SW480 (cell line): ENCODE measurements at regions not wholly inside any gene's neighbourhood (a gene's known extent, or its start where the extent isn't known, plus 50 kb on each side); places are given as distances from the start of the nearest gene placed in this dataset.
"Not testable (repeated sequence)": the region's sequence is repeated elsewhere in the genome, so short reads cannot be mapped to it uniquely, and the experiment has no call there.

Experiments used
- DNase-seq: peaks from one replicate; pipeline ENCODE4 v3.0.0-alpha.2; 2016; ENCODE audit warnings: low spot score

DNA sequence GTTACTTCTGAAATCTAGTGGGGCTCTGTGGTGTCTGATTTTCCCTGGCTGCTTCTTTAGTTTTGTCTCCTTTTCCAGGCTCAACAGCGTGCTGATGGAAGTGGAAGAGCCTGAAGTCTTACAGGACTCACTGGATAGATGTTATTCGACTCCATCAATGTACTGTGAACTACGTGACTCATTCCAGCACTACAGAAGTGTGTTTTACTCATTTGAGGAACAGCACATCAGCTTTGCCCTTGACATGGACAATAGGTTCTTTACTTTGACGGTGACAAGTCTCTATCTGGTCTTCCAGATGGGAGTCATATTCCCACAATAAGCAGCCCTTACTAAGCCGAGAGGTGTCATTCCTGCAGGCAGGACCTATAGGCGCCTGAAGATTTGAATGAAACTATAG is 51.1 kb downstream of the NBPF8 start:
- DNase-seq, result not testable (repeated sequence)

DNA sequence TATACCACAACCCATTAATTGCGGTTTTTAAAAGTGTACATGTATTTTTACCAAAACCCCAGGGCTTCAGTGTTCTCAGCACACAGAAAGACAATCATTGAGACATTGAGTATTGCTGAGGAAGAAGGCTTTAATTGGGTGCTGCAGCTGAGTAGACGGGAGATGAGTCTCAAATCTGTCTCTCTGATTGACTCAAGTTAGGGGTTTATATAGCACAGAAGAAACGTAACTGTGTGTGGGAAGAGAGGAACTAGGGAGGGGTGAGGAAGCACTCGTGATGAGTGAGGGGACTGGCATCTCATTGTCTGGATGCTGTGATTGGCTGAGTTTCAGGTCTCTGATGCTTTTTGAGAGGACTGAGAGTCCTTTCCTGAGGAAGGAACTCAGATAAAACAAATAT is 62.8 kb downstream of the NBPF8 start:
- not testable (repeated sequence) for DNase-seq

DNA sequence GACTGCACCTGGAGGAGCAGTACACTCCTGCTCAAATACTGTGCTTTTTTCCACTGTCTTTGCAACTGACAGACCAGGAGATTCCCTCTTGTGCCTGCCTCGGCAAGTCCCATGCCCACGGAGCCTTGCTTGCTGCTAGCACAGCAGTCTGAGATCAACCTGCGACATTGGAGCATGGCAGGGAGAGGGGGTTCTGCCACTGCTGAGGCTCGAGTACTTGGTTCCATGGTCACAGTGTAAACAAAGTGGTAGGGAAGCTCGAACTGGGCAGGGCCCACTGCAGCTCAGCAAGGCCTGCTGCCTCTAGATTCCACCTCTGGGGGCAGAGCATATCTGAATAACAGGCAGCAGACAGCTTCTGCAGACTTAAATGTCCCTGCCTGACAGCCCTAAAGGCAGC is 63.6 kb downstream of the NBPF8 start:
- DNase-seq, result not testable (repeated sequence)

DNA sequence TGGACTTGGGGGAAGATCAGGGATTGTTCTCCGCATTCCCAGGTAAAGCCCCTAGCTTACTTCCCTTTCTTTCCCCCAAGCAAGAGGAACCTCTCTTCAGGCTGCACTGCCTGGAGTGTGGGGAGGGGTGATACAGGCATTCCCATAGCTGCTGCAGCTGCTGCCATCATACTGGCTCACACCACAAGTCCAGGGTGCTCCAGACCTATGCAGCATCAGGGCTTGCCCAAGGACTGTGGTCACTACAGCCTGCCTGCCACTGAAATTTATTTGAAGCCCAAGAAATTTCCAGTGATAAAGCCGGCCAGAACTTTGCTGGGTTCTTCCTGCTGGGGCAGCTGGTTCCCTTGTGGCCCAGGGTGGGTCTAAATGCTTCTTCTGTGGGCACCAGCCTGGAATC is 72.7 kb downstream of the NBPF8 start:
- DNase-seq, result not testable (repeated sequence)

DNA sequence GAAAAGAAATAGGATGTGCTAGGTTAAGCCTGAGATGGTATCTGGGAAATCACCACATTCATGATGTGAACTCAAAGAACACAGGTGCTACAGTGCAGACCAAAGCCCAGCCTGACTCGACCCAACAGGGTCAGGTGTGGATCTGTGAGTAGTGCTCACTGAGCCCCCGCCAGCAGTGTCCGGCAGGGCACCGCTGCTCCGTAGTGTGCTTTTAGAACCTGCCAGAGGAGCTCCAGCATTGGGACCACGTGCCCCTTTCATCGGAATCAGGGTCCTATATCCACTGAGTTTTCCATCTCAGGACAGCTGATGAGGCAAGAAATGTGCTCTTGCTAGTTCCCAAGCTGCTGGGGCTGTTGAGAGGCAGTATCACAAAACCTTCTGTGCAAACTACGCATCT is 74.4 kb downstream of the NBPF8 start:
- DNase-seq, result not testable (repeated sequence)

DNA sequence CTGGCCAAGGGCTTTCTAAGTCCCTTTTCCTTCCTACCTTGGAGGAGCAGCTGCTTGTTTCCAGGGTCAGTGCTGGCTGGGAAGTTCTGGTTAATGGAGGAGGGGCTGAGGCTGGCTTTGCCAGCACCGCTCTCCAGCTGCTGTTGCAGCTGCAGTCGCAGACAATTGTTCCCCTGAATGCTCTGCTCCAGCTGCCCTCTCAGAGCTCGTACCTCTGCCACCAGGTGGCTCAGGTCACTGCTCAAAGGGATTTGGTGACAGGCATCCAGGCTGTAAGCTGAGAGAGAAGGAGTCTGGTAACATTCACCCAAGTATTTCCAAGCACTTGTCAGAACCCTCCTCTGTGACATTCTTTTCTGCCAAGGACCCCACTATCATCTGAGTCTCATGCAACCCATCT is 82.3 kb downstream of the NBPF8 start:
- not testable (repeated sequence) for DNase-seq

DNA sequence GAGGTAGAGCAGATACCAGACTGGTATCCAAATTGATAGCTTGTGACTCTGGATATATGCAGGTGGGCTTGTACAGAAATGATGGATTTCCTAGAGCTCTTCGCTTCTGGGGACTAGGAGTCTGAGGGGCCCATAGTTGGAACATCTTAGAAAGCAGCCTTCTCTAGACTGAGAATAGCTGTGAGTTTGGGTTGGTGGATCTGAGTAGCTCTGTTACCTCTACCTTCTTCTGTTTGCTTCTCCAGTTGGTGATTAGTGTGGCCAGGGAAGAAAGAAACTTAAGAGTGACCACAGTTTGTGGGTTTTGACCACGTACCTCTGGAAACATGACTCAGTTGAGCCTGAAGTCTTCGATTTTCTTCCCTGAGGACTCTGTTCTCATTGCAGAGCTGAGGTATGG is 88.4 kb downstream of the NBPF8 start:
- not testable (repeated sequence) for DNase-seq

DNA sequence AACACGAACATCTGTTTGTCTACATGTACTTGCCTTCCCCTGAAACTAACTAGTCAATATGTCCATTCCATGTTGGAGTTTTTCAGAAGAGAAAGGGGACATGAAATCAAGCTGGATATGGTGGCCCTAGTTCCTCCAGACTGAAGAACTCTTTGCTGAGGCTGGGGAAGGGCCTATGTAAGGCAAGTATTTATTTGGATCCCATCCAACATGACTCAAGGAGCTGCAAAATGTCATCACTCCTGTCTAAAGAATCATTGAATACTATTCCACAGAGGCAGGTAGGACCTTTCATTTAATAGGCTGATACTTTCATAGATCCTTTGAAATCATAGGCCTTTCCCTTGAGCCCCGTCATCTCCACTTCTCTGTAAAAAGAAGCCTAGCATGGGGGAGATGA is 91.5 kb downstream of the NBPF8 start:
- DNase-seq, result not testable (repeated sequence)

DNA sequence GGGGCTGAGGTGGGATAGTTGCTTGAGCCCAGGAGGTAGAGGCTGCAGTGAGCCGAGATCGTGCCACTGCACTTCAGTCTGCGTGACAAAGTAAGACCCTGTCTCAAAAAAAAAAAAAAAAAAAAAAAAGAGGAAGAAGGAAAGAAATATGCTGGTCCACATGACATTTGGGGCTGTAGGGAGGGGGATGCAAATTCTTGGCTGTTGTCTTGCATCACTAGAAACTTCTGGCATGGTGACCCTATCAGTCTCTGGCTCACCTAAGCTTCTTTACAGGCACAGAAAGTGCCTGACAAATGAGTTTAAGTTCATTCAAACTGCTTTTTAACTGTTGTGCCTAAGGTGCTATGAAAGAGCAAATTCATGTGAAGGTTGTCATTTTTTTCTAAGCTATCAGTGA is 93.5 kb downstream of the NBPF8 start:
- DNase-seq, result not testable (repeated sequence)

DNA sequence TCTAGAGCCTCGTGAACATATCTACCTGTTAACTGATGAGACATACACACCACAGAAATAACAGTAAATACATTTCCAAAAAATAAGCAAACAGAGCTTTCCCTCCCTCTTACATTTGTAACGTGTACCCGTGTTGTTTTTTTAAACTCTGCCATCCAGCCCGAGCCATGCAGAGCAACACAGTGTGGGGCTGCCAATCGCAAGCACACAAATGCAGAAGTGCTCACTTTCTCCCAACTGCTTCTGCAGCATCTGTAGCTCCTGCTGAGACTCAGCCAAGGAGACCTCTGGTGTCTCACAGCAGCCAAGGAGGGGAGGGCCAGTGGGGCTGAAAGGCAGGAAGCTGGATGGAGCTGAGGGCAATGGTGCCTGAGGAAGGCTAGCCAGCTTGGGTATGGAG is 94.4 kb downstream of the NBPF8 start:
- not testable (repeated sequence) for DNase-seq

DNA sequence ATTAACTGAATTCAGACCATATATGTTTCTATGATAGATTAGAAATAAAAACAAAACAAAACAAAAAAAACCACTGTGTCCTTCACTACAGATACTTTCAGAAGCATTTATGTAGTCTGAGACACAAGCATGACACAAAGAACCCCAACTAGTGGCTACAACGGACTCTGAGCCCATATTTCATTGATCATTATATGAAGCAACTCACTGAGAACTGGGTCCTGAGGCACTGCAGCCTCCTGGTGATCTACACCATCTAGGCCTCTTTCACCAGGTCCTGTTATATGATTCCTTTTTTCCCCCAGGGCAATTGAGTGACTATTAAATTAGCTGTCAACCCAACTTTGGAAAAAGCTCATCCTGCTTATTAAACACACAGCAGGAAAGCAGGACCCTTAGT is 98.3 kb downstream of the NBPF8 start:
- DNase-seq, result not testable (repeated sequence)

DNA sequence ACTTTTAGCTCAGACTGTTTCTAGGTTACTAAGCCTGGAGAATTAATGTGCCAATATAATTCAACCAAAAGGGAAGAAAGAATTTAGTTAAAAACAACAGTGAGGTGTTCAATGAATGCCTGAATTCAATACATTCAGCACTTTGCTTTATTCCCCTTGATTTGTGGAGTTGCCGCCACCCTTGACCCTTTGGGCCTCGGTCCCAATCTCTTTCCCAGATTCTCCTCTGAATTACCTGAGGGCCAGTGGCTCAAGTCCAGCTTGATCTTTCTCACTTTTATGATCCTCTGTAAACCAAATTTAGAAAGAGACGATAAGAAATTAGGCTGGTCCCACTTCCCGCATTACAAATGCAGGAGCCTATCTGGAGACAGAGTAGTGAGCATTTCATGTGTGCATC is 98.7 kb downstream of the NBPF8 start:
- DNase-seq, result not testable (repeated sequence)

DNA sequence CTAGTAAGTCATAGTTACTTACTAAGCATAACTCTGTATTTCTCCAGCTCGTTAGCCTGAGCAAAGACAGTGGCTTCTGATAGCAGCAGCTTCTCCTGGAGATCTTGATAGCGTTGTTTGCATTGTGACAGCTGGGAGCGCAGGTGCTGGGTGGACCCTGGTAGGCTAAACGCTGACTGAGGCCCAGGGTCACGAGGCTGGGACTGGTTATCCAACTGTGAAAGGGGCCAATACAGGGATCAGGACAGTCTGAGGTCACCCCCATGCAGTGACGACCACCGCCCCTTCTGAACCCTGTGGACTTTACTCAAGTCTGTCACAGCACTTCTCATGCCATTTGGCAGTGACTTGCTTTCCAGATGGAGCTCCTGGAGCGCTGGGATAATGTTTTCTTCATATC is 104.4 kb downstream of the NBPF8 start:
- DNase-seq, result not testable (repeated sequence)

DNA sequence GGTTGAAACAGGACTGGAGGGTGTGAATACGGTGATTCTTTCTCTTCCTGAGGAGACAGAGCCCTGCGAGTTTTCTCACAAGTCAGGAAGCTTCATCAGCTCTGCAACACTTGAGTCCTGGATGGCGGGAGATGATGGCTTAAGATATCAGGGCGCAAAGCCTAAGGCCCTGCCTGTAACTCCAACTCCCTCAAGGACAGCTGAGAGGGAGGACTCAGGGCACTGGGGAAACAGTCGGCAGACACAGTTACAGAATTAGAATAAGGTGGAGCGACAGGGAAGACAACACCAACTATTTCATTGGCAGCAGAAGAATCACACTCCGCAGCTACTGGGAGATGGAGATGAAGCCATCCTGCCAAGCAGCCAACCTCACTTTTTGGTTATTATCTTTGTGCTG is 109.6 kb downstream of the NBPF8 start:
- DNase-seq, result not testable (repeated sequence)

DNA sequence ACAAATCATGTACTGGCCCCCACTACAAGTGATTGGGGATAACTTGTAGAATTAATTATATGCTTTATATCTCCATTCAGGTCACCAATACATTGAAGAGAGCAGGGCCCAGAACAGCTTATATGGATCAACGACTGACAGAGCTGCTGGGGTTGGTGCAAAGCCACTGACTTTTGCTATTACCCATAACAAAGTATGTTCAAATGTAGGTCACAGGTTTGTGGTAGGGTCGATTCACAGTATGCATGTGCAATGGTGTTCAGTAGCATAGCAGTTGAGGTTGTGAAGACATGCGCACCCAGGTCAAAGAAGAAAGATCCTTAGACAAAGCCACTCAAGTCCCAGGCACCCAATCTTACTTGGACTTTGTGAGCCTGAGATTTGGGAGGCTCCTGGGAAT is 110.6 kb downstream of the NBPF8 start:
- DNase-seq, result not testable (repeated sequence)

DNA sequence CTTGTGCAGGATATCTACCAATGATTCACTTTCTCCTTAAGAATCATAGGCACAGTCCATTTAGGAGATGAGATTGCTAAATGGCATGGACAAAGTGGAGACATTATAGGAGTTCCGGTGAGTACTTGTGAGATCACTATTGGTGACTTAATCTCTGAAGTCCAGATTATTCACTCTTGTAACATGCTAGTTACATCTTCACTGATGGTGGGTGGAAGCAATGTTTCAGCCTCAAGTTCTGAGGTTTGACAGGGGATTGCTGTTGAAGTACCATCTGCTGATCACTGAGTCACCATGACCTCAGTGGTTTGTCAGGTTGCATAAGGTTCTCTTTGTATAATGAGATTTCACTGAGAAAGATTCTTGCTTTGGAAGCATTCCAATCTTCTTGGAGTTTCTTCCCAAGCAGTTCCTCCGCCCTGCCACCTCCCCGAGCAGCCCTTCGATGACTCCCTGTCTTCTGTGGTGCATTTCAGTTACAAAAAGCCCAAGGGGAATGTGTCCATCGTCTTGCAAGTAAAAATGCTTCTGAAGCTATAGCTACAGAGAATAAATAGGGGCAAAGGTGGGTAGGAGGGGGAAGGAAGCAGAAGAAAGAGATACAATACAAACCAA is 114.7 kb downstream of the NBPF8 start:
- not testable (repeated sequence) for DNase-seq

DNA sequence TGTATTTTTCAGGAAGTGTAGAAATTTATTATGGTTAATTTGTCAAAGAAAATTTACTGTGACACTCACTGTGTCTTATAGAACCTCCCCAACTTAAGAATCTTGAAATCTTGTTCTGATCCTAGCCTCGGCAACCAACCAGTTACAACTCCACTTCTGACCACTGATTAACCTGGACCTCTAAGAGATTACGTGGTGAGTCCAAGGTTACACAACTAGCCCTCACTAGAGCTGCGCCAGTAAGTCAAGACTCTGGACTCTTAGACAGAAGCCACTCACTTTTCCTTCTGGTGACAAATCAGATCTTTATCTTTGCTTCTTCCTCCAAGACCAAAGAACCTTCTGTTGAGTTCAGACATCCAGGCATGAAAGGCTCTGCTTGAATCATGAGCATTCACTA is 116.6 kb downstream of the NBPF8 start:
- DNase-seq, result not testable (repeated sequence)

DNA sequence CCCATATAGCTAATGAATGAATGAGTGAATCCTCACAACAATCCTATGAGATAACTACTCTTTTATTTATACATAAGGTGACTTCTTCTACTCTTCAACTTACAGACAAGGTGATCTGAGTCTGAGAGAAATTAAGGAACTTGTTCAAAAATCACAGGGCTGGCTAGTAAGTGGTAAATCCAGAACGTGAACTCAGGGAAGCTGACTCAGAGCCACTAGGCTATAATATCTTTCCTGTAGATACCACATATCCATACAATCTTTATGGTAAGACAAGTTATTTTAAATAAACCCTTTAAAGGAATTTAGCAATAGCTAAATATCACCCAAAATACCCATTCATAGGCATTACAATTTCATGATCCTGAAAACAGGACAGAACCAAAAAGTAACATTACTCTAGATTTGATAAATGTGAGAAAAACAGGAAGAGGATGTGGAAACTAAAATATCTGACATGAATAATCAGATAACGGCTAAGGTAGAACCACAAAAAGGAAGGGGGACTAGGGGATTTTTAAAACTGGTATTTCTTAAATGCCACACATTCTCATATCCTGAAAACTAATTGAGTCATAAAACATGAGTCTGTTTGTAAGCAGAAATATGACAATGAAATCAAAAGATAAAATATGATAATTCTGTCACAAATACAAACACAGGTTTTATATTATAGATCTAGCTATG is 119.7 kb downstream of the NBPF8 start:
- not testable (repeated sequence) for DNase-seq

DNA sequence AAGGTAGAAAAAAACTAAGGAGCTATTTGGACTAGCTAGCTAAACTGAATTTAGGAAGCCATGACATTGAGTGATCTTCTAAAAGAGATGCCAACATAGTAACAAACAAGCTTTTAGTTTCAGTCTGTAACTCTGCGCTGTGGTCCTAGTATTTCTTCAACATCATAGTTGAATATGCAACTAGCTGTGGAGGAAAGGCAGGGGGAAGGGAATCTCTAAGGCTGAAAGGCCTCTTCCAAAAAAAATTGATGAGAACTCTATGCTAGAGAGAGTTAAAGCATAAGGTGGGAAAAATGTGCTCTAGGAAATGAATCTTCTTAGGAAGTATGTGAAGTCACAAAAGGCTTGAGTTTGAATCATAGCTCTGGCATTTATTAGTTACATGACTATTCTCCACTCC is 120.2 kb downstream of the NBPF8 start:
- not testable (repeated sequence) for DNase-seq

DNA sequence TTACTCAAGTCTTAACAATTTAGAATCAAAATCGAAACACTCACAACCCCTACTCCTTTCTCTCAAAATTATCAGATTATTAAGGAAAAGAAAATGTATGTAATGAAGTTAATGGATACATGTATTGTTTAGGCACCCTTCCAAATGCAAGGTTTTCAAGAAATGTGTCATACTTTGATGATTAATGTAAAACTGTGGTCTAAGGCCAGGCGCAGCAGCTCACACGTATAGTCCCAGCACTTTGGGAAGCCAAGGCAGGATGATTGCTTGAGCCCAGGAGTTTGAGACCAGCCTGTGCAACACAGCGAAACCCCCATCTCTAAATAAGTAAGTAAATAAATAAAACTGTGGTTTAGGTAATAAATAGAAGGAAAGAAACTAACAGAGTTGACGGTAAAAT is 126.6 kb downstream of the NBPF8 start:
- DNase-seq, result not testable (repeated sequence)

DNA sequence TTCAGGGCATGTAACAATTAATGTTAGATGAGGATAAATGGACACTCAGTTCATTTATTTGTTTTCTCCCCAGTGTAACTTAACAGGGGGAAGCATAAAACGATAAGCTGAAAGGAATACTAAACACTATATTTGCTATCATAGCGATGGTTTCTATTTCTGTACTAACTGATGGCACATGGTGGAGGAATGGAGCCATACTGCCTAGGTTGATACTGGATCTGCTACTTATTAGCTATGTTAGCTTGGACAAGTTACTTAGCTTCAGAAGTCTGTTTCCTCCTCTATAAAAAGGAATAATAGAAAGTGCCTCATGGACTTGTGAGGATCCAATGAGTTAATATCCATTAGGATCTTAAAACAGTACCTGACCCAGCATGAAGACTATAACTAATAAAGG is 127.5 kb downstream of the NBPF8 start:
- DNase-seq, result not testable (repeated sequence)

DNA sequence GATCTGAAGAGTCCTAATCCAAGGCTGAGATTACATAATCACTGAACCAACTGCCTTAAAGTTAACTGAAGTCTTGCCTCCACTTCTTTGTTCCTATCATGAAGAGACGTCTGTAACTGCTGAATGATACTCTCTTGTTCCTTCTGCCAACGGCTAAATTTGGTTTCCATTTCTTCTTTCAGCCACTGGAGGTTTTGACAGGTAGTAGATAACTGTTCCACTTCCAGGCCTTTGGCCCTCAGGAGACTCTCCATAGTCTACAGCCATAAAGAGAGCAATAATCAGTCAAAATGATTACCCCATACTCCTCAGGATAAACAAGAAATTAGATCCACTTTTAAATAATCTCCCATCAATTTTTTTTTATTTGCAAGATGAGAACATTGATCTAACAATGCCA is 128.1 kb downstream of the NBPF8 start:
- DNase-seq, result not testable (repeated sequence)

DNA sequence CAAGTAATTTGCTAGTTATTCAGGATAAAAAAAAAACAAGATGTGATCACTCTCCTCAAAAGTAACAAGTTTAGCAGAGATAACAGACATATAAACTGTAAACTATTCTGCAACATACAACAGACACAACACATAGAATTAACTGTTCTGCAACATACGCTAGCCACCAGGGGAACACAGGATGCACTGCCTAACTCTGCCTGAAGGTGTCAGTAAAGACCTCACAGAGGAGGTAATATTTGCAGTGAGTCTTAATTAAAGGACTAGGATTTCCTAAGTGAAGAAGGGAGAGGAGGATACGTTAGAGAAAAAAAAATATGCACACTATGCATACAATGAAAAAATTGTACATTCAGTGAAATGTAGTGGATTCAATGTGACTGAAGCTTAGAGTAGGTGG is 129.6 kb downstream of the NBPF8 start:
- not testable (repeated sequence) for DNase-seq

DNA sequence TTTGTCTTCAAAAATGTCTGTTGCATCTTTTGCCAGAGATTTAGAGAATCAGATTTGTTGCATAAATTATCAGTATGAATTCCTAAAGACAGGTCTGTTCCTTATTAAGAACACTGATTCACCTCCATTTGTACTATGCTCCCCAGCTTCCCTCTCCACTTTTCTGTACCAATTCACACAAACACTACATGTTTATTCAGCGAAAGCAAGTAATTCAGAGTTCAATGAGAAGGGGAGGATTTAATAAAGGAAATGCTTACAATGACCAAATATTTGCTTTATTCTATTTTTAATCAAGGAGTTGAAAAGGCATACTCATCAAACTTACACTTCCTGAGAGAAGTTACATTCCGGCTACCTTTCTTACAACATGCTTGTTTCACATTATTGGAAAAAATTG is 135.5 kb downstream of the NBPF8 start:
- DNase-seq, result not testable (repeated sequence)
